ENCODE measurements at regions not wholly inside any gene's neighbourhood (a gene's known extent, or its start where the extent isn't known, plus 50 kb on each side); places are given as distances from the start of the nearest gene placed in this dataset.

GRCh38 chr5:109917154-109917546 lies 227.4 kb downstream of the MAN2A1 start:
- DNase-seq: no peak

- DNase-seq: no peak
Measured at GRCh38 chr5:109917966-109918365, 228.2 kb downstream of the MAN2A1 start.

GRCh38 chr5:109920736-109921135 lies 231.0 kb downstream of the MAN2A1 start:
- DNase-seq: no peak

- DNase-seq: peak; percentile 70
Measured at GRCh38 chr5:109921735-109922380, 232.1 kb downstream of the MAN2A1 start.

- peak; percentile 6 for DNase-seq
Measured at GRCh38 chr5:109922381-109922995, 232.8 kb downstream of the MAN2A1 start.

- no peak for DNase-seq
Measured at GRCh38 chr5:109923205-109923604, 233.5 kb downstream of the MAN2A1 start.

GRCh38 chr5:109924237-109925107 lies 234.7 kb downstream of the MAN2A1 start:
- DNase-seq: no peak

GRCh38 chr5:109927639-109928038 lies 237.9 kb downstream of the MAN2A1 start:
- DNase-seq: no peak

- no peak for DNase-seq
Measured at GRCh38 chr5:109928046-109928445, 238.3 kb downstream of the MAN2A1 start.

GRCh38 chr5:109928811-109929210 lies 239.1 kb downstream of the MAN2A1 start:
- no peak for DNase-seq

GRCh38 chr5:109929376-109929775 lies 239.6 kb downstream of the MAN2A1 start:
- no peak for DNase-seq

- DNase-seq: no peak
Measured at GRCh38 chr5:109929911-109930310, 240.2 kb downstream of the MAN2A1 start.

GRCh38 chr5:109931049-109931780 lies 241.5 kb downstream of the MAN2A1 start:
- DNase-seq: no peak

GRCh38 chr5:109935833-109936490 lies 246.2 kb downstream of the MAN2A1 start:
- no peak for DNase-seq

- no peak for DNase-seq
Measured at GRCh38 chr5:109936996-109937395, 247.3 kb downstream of the MAN2A1 start.

- DNase-seq: no peak
Measured at GRCh38 chr5:109937951-109938350, 248.2 kb downstream of the MAN2A1 start.

GRCh38 chr5:109938453-109938852 lies 248.7 kb downstream of the MAN2A1 start:
- DNase-seq: no peak

- no peak for DNase-seq
Measured at GRCh38 chr5:109939116-109939682, 249.5 kb downstream of the MAN2A1 start.

GRCh38 chr5:109942646-109943045 lies 252.9 kb downstream of the MAN2A1 start:
- no peak for DNase-seq

GRCh38 chr5:109943701-109944235 lies 254.0 kb downstream of the MAN2A1 start:
- DNase-seq: no peak

- DNase-seq: no peak
Measured at GRCh38 chr5:109944461-109944860, 254.7 kb downstream of the MAN2A1 start.

- no peak for DNase-seq
Measured at GRCh38 chr5:109945097-109945678, 255.5 kb downstream of the MAN2A1 start.

Measured in CD4-positive, alpha-beta T cell treated with Interleukin-12 subunit alpha and Interleukin-12 subunit beta, for 1 hour (primary cell).